K562 (cell line): ENCODE measurements at regions not wholly inside any gene's neighbourhood (a gene's known extent, or its start where the extent isn't known, plus 50 kb on each side); places are given as distances from the start of the nearest gene placed in this dataset.

Experiments
- ATAC-seq: fragments of 200-7000 bp; cut with Tn5 transposase; 3 replicates; pipeline ENCODE4 v1.9.1; 2020; ENCODE audit warnings: moderate library complexity
- BruUV-seq: library from RNA; stranded (reverse); fragments of 400-500 nt; replicated peaks from 2 replicates; lab custom pipeline; 2021; lab: Mats Ljungman, UMichigan
- CTCF ChIA-PET: fragments of 300-600 bp; formaldehyde crosslinking; extraction: SDS; loops from one replicate; lab custom pipeline; 2021; ENCODE audit warnings: low intra/inter-chr PET ratio; lab: Yijun Ruan, JAX
- POLR2A ChIA-PET: fragments of 300-600, 350-650 bp; sonication (Branson Sonifier 250); formaldehyde crosslinking; extraction: SDS; loops from one replicate; lab custom pipeline; 2021; ENCODE audit warnings: antibody characterized with exemption, inconsistent platforms; lab: Yijun Ruan, JAX
- DNase-seq, 4 experiments: peaks; one replicate each; pipeline versions ENCODE4 v3.0.0 to v3.0.0-alpha.2; 2011 to 2018; ENCODE audit warnings: low spot score in 3 of 4, mixed read lengths in 3 of 4; ENCODE audit errors: extremely low read depth in 1 of 4
- FAIRE-seq: peaks from 2 replicates; lab custom pipeline; 2011; peaks lifted over from hg19 to GRCh38; lab: Jason Lieb, UNC
- H2AFZ ChIP-seq: 2 replicates; pipeline ENCODE4 v1.6.0; 2011; ENCODE audit warnings: low read depth, low read length, control low read depth, inconsistent platforms
- H3K27ac ChIP-seq: fragments of 200-600 bp; 3 replicates; pipeline ENCODE4 v1.8.0; 2011; ENCODE audit warnings: low read depth, mild to moderate bottlenecking, control low read depth, inconsistent platforms, low read length, moderate library complexity, mixed read lengths; ENCODE audit errors: extremely low read depth
- H3K27me3 ChIP-seq, 2 experiments: fragments of 300-600 bp in 1 of 2; 2 replicates in 1 of 2; 3 replicates in 1 of 2; pipeline versions ENCODE4 v1.6.0 to v1.8.0; 2011; ENCODE audit warnings: inconsistent platforms in 2 of 2, low read length in 2 of 2, mild to moderate bottlenecking in 1 of 2, mixed read lengths in 1 of 2, moderate library complexity in 1 of 2; ENCODE audit not compliant: control insufficient read depth in 2 of 2, insufficient read depth in 2 of 2
- H3K36me3 ChIP-seq: fragments of 300-600 bp; 3 replicates; pipeline ENCODE4 v1.8.0; 2011; ENCODE audit warnings: mild to moderate bottlenecking, low read length, inconsistent platforms; ENCODE audit not compliant: control insufficient read depth, insufficient read depth
- H3K4me1 ChIP-seq, 2 experiments: fragments of 200-600 bp in 1 of 2; replicated peaks in 1 of 2; 2 replicates in 1 of 2; 3 replicates in 1 of 2; pipeline versions ENCODE4 v1.5.1 to v1.8.0; 2011; ENCODE audit warnings: inconsistent platforms in 2 of 2, low read length in 2 of 2, mild to moderate bottlenecking in 1 of 2, mixed read lengths in 1 of 2, moderate library complexity in 1 of 2; ENCODE audit not compliant: control insufficient read depth in 2 of 2, insufficient read depth in 2 of 2
- H3K4me2 ChIP-seq: 2 replicates; pipeline ENCODE4 v1.6.1; 2011; ENCODE audit warnings: low read length, control low read depth, inconsistent platforms, mixed read lengths; ENCODE audit not compliant: insufficient read depth
- H3K4me3 ChIP-seq: fragments of 200-600 bp; sonication (generic), shearing (Covaris generic); 2 replicates; pipeline ENCODE4 v1.5.1; 2016; ENCODE audit warnings: control low read depth, inconsistent platforms
- H3K79me2 ChIP-seq: fragments of 200-600 bp; 3 replicates; pipeline ENCODE4 v1.8.0; 2011; ENCODE audit warnings: low read length, inconsistent platforms; ENCODE audit not compliant: control insufficient read depth, insufficient read depth
- H3K9ac ChIP-seq, 2 experiments: 2 replicates each; pipeline versions ENCODE4 v1.6.0 to v1.6.1; 2011; ENCODE audit warnings: low read depth in 2 of 2, low read length in 2 of 2, control low read depth in 1 of 2, inconsistent platforms in 1 of 2, mild to moderate bottlenecking in 1 of 2, mixed read lengths in 1 of 2; ENCODE audit not compliant: insufficient read depth in 1 of 2
- H3K9me1 ChIP-seq: one replicate; pipeline ENCODE4 v1.6.0; 2011; ENCODE audit warnings: inconsistent platforms, mild to moderate bottlenecking, low read length, moderate library complexity; ENCODE audit not compliant: control insufficient read depth, insufficient read depth
- H3K9me3 ChIP-seq: replicated peaks from 2 replicates; pipeline ENCODE4 v1.5.1; 2011; ENCODE audit warnings: low read depth, low read length, inconsistent platforms; ENCODE audit not compliant: control insufficient read depth, insufficient read depth
- H4K20me1 ChIP-seq: replicated peaks from 2 replicates; pipeline ENCODE4 v1.6.1; 2011; ENCODE audit warnings: low read length, inconsistent platforms, mixed read lengths; ENCODE audit not compliant: control insufficient read depth, insufficient read depth
- ARID3B ChIP-seq: fragments of 250-450 bp; sonication (Bioruptor Pico); IDR thresholded peaks from 2 replicates; pipeline ENCODE4 v1.4.0; 2020; ENCODE audit warnings: borderline replicate concordance
- CBFA2T2 ChIP-seq: fragments of 450-650 bp; conservative IDR thresholded peaks from 2 replicates; pipeline ENCODE4 v1.6.1; 2017; ENCODE audit warnings: mild to moderate bottlenecking
- E2F3 ChIP-seq: fragments of 250-450 bp; sonication (Bioruptor Pico); IDR thresholded peaks from 2 replicates; pipeline ENCODE4 v1.4.0; 2020; ENCODE audit warnings: mild to moderate bottlenecking
- ELK1 ChIP-seq: sonication (generic); formaldehyde crosslinking; IDR thresholded peaks from 2 replicates; pipeline ENCODE4 v1.8.1; 2022; ENCODE audit warnings: missing genetic modification reagents
- ETS2 ChIP-seq: IDR thresholded peaks from 2 replicates; pipeline ENCODE4 v1.6.1; 2016; ENCODE audit warnings: borderline replicate concordance, missing genetic modification characterization, mild to moderate bottlenecking, moderate library complexity, missing compliant biosample characterization; ENCODE audit not compliant: poor library complexity, severe bottlenecking
- EWSR1 ChIP-seq: fragments of 450-650 bp; IDR thresholded peaks from 2 replicates; pipeline ENCODE4 v1.6.1; 2018; ENCODE audit warnings: borderline replicate concordance, mild to moderate bottlenecking, low read depth, moderate library complexity; ENCODE audit not compliant: partially characterized antibody
- GABPB1 ChIP-seq: sonication (generic); formaldehyde crosslinking; IDR thresholded peaks from 2 replicates; pipeline ENCODE4 v1.8.0; 2022; ENCODE audit warnings: mild to moderate bottlenecking, missing genetic modification reagents
- HDAC3 ChIP-seq: fragments of 450-650 bp; IDR thresholded peaks from 2 replicates; pipeline ENCODE4 v1.6.1; 2018; ENCODE audit warnings: borderline replicate concordance, mild to moderate bottlenecking, moderate library complexity; ENCODE audit not compliant: partially characterized antibody
- MAFG ChIP-seq: fragments of 450-650 bp; conservative IDR thresholded peaks from 2 replicates; pipeline ENCODE4 v1.6.1; 2016; ENCODE audit warnings: missing genetic modification characterization, missing compliant biosample characterization
- MTA3 ChIP-seq: fragments of 450-650 bp; formaldehyde crosslinking; IDR thresholded peaks from 2 replicates; pipeline ENCODE4 v1.6.1; 2017; ENCODE audit warnings: mild to moderate bottlenecking, borderline replicate concordance
- ZBTB11 ChIP-seq, 3 experiments: fragments of 200-800 bp in 1 of 3; fragments of 250-450 bp in 1 of 3; fragments of 450-650 bp in 1 of 3; sonication (Bioruptor Pico) in 1 of 3; sonication (Bioruptor generic) in 1 of 3; formaldehyde crosslinking in 1 of 3; IDR thresholded peaks; 2 replicates each; pipeline versions ENCODE4 v1.6.1 to v1.8.0; 2016 to 2022; ENCODE audit warnings: mild to moderate bottlenecking in 2 of 3, missing genetic modification characterization in 2 of 3, missing compliant biosample characterization in 1 of 3, moderate library complexity in 1 of 3
- ZEB2 ChIP-seq: fragments of 450-650 bp; IDR thresholded peaks from 2 replicates; pipeline ENCODE4 v1.6.1; 2016
- ZNF23 ChIP-seq: fragments of 250-450 bp; sonication (Bioruptor Pico); IDR thresholded peaks from 2 replicates; pipeline ENCODE4 v1.4.0; 2020; ENCODE audit warnings: mild to moderate bottlenecking
- WGBS: fragments of 100-300 bp; shearing (Covaris generic); methylation state at CpG from one replicate; pipeline ENCODE4 v1.1.6; 2016; ENCODE audit warnings: low coverage, mixed read lengths; ENCODE audit not compliant: insufficient coverage; ENCODE audit errors: missing lambda C conversion rate; 5-methylcytosine and 5-hydroxymethylcytosine counted together
- in situ Hi-C: fragments of 300-500 bp; cut with MboI; formaldehyde crosslinking; loops from 4 replicates; pipeline ENCODE4 v1.15.0; 2018; ENCODE audit warnings: inconsistent platforms, mixed read lengths
- intact Hi-C: fragments of 100-400 bp; cut with micrococcal nuclease; formaldehyde crosslinking; loops from 2 replicates; pipeline ENCODE4 v1.14.2; 2022
- TF ChIP-seq, protein P1 (sequence below), 2 experiments: fragments of 450-650 bp in 1 of 2; sonication (generic) in 1 of 2; formaldehyde crosslinking; conservative IDR thresholded peaks; 2 replicates each; pipeline versions ENCODE4 v1.4.0 to v1.8.1; 2020 to 2022; ENCODE audit warnings: mild to moderate bottlenecking in 1 of 2, missing genetic modification reagents in 1 of 2
- TF ChIP-seq, protein P2 (sequence below): fragments of 450-650 bp; IDR thresholded peaks from 2 replicates; pipeline ENCODE4 v1.6.1; 2016; ENCODE audit warnings: antibody characterized with exemption

GRCh38 chr9:25537808-25538207, 140.4 kb downstream of the TUSC1 start:
- in situ Hi-C loops = no loop called here
- WGBS = no CpG with 5 or more reads among the region's 2 CpGs
- BruUV-seq = no TSS peak
- TF ChIP-seq ZNF23 (CRISPR knock-in tag) = no peak
- TF ChIP-seq HDAC3 = no peak
- no peak for TF ChIP-seq MAFG
- no peak for TF ChIP-seq ZBTB11 (CRISPR knock-in tag; IDR thresholded peaks at IDR 0.05)
- TF ChIP-seq MTA3 = no peak
- TF ChIP-seq CBFA2T2 = no peak
- TF ChIP-seq, protein P1, sequence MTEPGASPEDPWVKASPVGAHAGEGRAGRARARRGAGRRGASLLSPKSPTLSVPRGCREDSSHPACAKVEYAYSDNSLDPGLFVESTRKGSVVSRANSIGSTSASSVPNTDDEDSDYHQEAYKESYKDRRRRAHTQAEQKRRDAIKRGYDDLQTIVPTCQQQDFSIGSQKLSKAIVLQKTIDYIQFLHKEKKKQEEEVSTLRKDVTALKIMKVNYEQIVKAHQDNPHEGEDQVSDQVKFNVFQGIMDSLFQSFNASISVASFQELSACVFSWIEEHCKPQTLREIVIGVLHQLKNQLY (CRISPR knock-in tag; conservative IDR thresholded peaks at IDR 0.05) = no peak
- no peak for TF ChIP-seq EWSR1
- no peak for TF ChIP-seq ARID3B (CRISPR knock-in tag)
- TF ChIP-seq, protein P2, sequence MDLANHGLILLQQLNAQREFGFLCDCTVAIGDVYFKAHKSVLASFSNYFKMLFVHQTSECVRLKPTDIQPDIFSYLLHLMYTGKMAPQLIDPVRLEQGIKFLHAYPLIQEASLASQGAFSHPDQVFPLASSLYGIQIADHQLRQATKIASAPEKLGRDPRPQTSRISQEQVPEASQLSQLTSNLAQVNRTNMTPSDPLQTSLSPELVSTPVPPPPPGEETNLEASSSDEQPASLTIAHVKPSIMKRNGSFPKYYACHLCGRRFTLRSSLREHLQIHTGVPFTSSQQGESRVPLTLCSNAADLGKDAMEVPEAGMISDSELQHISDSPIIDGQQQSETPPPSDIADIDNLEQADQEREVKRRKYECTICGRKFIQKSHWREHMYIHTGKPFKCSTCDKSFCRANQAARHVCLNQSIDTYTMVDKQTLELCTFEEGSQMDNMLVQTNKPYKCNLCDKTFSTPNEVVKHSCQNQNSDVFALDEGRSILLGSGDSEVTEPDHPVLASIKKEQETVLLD = no peak
- TF ChIP-seq E2F3 (CRISPR knock-in tag) = no peak
- no peak for TF ChIP-seq ETS2
- no peak for TF ChIP-seq ELK1 (CRISPR knock-in tag)
- TF ChIP-seq ZEB2 = no peak
- no peak for TF ChIP-seq GABPB1 (CRISPR knock-in tag)

More at GRCh38 chr9:25537808-25538207, 140.4 kb downstream of the TUSC1 start:
- POLR2A ChIA-PET = no interaction called here
- no peaks in the 10 kb centered on the region for H3K27me3 ChIP-seq
- FAIRE-seq (no peak), ATAC-seq (no peak), DNase-seq (no peak)
- no peak overlapping the region for H2AFZ ChIP-seq
- H3K4me3 ChIP-seq = no peak overlapping the region
- intact Hi-C loops = no loop called here
- no peaks in the 10 kb centered on the region for H3K9me1 ChIP-seq
- no peaks in the 10 kb centered on the region for H3K4me1 ChIP-seq
- no peaks in the 10 kb centered on the region for H3K79me2 ChIP-seq
- CTCF ChIA-PET = no interaction called here
- no peak overlapping the region for H3K9ac ChIP-seq
- H3K36me3 ChIP-seq = no peaks in the 10 kb centered on the region
- no peak overlapping the region for H3K4me2 ChIP-seq
- H3K27ac ChIP-seq = no peak overlapping the region
- no peaks in the 10 kb centered on the region for H3K9me3 ChIP-seq
- H4K20me1 ChIP-seq = no peaks in the 10 kb centered on the region
